ENCODE measurements at regions not wholly inside any gene's neighbourhood (a gene's known extent, or its start where the extent isn't known, plus 50 kb on each side); places are given as distances from the start of the nearest gene placed in this dataset.

DNA sequence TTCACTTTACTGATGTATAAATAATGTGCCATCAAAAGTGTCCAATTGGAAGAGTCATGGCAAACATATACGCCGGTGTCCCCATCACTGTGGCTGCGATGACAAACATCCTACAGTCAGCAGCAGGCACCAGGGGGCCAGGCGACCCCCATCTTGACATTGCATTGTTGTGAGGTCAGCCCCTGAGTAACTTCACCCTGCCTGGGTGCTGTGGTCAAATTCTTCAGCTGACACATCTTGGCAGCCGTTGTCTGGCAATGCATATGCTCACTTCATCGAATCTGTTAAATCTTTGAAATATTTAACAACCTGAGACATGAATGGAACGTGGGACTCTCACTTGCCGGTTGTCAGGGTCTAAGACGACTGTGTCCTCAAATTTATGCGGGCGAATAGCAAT, 430.9 kb downstream of the BRD1 start:
- ChIA-PET POLR2A (ENCODE audit: unreplicated experiment) (no interaction called here), CTCF (no interaction called here)
- H4K20me1 ChIP-seq (ENCODE audit: insufficient read depth, low read length) = no peaks in the 10 kb centered on the region
- H3K27ac ChIP-seq (ENCODE audit: insufficient read depth, low read length) = no peak overlapping the region
- DNase-seq = no peak
- intact Hi-C loops (cut with micrococcal nuclease) = no loop called here
- no peak overlapping the region for H4K8ac ChIP-seq (ENCODE audit: low read depth in 2 of 2, low read length in 2 of 2)
- H3K14ac ChIP-seq (replicated peaks; ENCODE audit: low read depth, low read length) = no peak overlapping the region
- H3K23ac ChIP-seq (ENCODE audit: low read depth, low read length) = no peak overlapping the region
- dilution Hi-C loops (cut with HindIII; ENCODE audit: low sequenced_read_pairs, unreplicated experiment) = no loop called here
- no peaks in the 10 kb centered on the region for H3K79me1 ChIP-seq (ENCODE audit: low read depth in 1 of 2, low read length in 2 of 2)
- H3K4ac ChIP-seq (ENCODE audit: low read depth, low read length) = no peak overlapping the region
- TF ChIP-seq NFE2L2 (IDR thresholded peaks at IDR 0.05; ENCODE audit: low read depth, low read length) = no peak
- no peak overlapping the region for H2BK5ac ChIP-seq (ENCODE audit: low read depth, low read length, poor library complexity, severe bottlenecking)
- H3K4me1 ChIP-seq (ENCODE audit: control insufficient read depth, insufficient read depth, low read length) = no peaks in the 10 kb centered on the region
- H2BK120ac ChIP-seq (ENCODE audit: low read depth, low read length) = no peak overlapping the region
- in situ Hi-C loops (cut with MboI; ENCODE audit: low sequenced_read_pairs) = no loop called here
- H3K9ac ChIP-seq (ENCODE audit: low read depth, low read length) = no peak overlapping the region
- H3K4me2 ChIP-seq (ENCODE audit: low read depth, low read length) = no peak overlapping the region
- no peak overlapping the region for H4K5ac ChIP-seq (ENCODE audit: low read depth, low read length)
- no peaks in the 10 kb centered on the region for H3K9me1 ChIP-seq (ENCODE audit: insufficient read depth, low read length)
- H4K91ac ChIP-seq (ENCODE audit: insufficient read depth, low read depth, low read length) = no peak overlapping the region
- peaks cover 68% of the 10 kb centered on the region for H3K9me3 ChIP-seq (ENCODE audit: control insufficient read depth, insufficient read depth, low read length)
- H3K4me3 ChIP-seq (ENCODE audit: insufficient read depth, low read depth, low read length) = no peak overlapping the region
- no peak overlapping the region for H2BK20ac ChIP-seq (ENCODE audit: low read depth, low read length)
- BruUV-seq (replicated peaks) = no TSS peak
- H3K18ac ChIP-seq (ENCODE audit: low read depth, low read length) = no peak overlapping the region
- no peak overlapping the region for H3K56ac ChIP-seq (ENCODE audit: extremely low read depth, insufficient read depth, low read length)
- no peak overlapping the region for H2AFZ ChIP-seq (replicated peaks; ENCODE audit: low read length, poor library complexity)
- no peaks in the 10 kb centered on the region for H3K27me3 ChIP-seq (ENCODE audit: control insufficient read depth, insufficient read depth, low read length)
- no peak overlapping the region for H2AK5ac ChIP-seq (ENCODE audit: low read depth, low read length)
- H3K36me3 ChIP-seq (ENCODE audit: control insufficient read depth, insufficient read depth, low read length) = no peaks in the 10 kb centered on the region
- WGBS, 2 experiments (ENCODE audit: extremely low coverage in 2 of 2, insufficient read length in 1 of 2) = 45% methylated on average over 5 of the region's 11 CpGs; no CpG with 5 or more reads in 1 of the 2 experiments
- no peak overlapping the region for H2BK15ac ChIP-seq (ENCODE audit: low read depth, low read length)
- no peak overlapping the region for H2AK9ac ChIP-seq (replicated peaks; ENCODE audit: low read depth, low read length, poor library complexity)
- no peak for ATAC-seq (ENCODE audit: low read depth)

All from IMR-90 (cell line).